Panc1 (cell line): ENCODE measurements at regions not wholly inside any gene's neighbourhood (a gene's known extent, or its start where the extent isn't known, plus 50 kb on each side); places are given as distances from the start of the nearest gene placed in this dataset.

Experiments used
- CTCF ChIP-seq: fragments of 450-650 bp; IDR thresholded peaks from 2 replicates; pipeline ENCODE4 v1.5.1; 2017; ENCODE audit warnings: mild to moderate bottlenecking
- POLR2AphosphoS5 ChIP-seq: IDR thresholded peaks from 2 replicates; pipeline ENCODE4 v1.6.1; 2012; ENCODE audit warnings: mild to moderate bottlenecking, low read depth, low read length, moderate library complexity
- REST ChIP-seq, 2 experiments: IDR thresholded peaks; 2 replicates each; pipeline ENCODE4 v1.6.1; 2011 to 2012; ENCODE audit warnings: low read depth in 2 of 2, control low read depth in 1 of 2, low read length in 1 of 2, mild to moderate bottlenecking in 1 of 2, moderate library complexity in 1 of 2; ENCODE audit not compliant: insufficient read depth in 1 of 2
- TCF7L2 ChIP-seq: IDR thresholded peaks from 2 replicates; pipeline ENCODE4 v1.6.1; 2011; ENCODE audit warnings: mild to moderate bottlenecking, low read depth, low read length, inconsistent platforms

- no peak for TF ChIP-seq CTCF
- no peak for TF ChIP-seq TCF7L2
- no peak for TF ChIP-seq POLR2AphosphoS5
- no peak for TF ChIP-seq REST (IDR thresholded peaks at IDR 0.05; ENCODE audit: insufficient read depth in 1 of 2, low read depth in 2 of 2, low read length in 1 of 2)
Observed at GRCh38 chr9:95766906-95767305, 108.6 kb upstream of the ERCC6L2 start.
